ENCODE measurements at regions not wholly inside any gene's neighbourhood (a gene's known extent, or its start where the extent isn't known, plus 50 kb on each side); places are given as distances from the start of the nearest gene placed in this dataset. TPM values are rescaled to one million over a fixed set of nuclear protein-coding genes. Genes with fewer than 3 reads are reported as not detected.

DNA sequence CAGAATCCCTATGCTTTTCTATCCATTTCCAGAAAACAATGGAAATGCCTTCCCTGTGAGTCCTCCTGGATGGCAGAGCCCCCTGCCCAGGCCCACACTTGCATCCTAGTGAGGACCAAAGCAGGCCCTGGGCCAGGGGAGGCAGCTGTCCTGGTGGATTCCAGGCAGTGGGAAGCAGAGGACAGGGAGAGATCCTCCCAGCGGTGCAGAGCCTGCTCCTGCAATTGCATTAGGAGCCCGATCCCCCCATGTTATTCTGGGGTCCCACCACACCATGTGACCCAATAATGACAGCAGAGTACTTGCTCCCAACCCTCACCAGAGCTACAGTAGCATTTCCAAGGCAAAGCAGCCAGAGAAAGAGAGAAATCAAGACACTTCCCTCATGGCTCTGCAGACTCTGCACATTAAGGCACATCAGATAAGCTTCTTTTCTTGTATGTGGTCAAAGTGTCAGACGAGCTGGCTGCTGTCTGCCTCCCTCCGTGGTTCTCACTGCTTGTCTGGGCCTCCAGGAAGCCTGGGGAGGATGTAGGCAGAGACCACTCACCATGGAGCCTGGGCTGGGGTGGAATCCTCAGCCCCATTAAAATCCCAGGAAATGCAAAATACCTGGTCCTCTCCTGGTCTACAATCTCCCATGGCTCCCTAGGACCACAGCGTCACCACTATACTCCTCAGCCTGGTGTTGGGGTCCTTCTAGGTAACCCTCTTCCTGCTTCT, 54.9 kb upstream of the RUNX3 start:
- DNase-seq (ENCODE audit: low spot score) (no peak), ATAC-seq (ENCODE audit: low FRiP score) (no peak)
- TF ChIP-seq, protein P1, sequence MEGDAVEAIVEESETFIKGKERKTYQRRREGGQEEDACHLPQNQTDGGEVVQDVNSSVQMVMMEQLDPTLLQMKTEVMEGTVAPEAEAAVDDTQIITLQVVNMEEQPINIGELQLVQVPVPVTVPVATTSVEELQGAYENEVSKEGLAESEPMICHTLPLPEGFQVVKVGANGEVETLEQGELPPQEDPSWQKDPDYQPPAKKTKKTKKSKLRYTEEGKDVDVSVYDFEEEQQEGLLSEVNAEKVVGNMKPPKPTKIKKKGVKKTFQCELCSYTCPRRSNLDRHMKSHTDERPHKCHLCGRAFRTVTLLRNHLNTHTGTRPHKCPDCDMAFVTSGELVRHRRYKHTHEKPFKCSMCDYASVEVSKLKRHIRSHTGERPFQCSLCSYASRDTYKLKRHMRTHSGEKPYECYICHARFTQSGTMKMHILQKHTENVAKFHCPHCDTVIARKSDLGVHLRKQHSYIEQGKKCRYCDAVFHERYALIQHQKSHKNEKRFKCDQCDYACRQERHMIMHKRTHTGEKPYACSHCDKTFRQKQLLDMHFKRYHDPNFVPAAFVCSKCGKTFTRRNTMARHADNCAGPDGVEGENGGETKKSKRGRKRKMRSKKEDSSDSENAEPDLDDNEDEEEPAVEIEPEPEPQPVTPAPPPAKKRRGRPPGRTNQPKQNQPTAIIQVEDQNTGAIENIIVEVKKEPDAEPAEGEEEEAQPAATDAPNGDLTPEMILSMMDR (IDR thresholded peaks at IDR 0.05), result no peak

DNA sequence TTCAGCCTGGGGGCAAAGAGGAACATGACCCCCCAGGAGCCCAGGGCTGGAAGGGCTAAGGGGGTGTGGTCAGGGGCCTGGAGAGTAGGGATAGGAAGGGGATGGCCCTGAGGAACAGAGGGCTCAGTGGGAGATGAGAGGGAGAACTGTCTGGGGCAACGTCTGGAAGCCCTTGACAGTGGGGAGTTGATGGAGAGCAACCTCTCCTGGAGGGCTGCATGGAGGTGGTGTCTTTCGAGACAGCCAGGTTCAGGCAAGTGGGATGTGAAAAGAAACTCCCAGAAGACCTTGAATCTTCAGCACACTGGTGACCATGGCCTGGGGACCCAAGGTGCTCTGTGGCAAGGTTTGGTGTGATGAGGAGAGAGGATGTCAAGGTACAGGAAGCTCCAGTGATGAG, 54.2 kb upstream of the RUNX3 start:
- no peak for DNase-seq (ENCODE audit: low spot score)
- TF ChIP-seq, protein P1 (IDR thresholded peaks at IDR 0.05), result no peak

DNA sequence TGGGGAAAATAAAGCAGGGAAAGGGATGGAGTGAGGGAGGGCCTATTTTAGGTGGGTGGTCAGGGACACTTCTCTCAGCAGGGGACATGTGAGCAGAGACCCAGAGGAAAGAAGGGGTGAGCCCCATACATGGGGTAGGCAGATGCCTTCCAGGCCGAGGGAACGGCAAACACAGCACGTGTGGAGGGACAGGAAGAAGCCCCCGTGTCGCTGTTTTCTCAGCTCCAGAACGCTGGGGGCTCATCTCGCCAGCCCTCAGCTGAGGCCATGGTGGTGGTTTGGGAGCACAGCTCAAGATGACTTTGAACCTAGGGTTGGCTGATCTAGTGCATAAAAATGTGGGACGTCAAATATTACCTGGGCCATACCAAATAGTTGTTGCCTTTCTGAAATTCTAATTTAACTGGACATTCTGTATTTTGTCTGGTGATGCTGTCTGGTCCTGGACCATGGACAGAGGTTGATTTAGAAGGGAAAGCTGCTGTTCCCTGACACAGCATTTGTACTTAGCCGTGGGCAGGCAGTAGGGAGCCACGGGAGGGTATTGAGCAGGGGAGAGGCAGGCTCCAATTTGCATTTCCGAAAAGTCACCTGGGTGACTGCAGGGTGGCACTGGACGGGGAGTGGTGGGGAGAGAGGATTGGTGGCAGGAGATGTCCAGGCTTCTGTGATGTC, 53.1 kb upstream of the RUNX3 start:
- DNase-seq (ENCODE audit: low spot score), result no peak
- TF ChIP-seq, protein P1 (IDR thresholded peaks at IDR 0.05), result no peak
- ATAC-seq (ENCODE audit: low FRiP score), result no peak

More for the DNA sequence above, 54.2 kb upstream of the RUNX3 start:
- no peak for ATAC-seq (ENCODE audit: low FRiP score)

DNA sequence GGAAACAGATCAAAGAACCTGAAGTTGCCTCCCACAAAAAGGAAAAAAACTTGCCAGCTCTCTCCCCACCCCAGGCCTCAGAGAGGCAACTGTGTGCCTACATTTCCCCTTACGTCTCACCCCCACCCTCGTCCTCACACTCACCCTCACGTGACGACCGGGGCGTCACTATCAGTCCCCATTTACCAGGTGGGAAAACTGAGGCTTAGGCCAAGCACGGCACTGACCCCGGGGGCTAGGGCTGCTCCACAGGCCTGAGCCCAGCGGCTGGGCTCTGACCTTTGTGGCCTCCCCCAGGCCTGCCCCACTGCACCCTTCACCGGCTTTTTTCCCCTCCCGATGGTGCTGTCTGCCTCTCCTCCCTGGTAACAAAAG, 51.5 kb upstream of the RUNX3 start:
- TF ChIP-seq, protein P1 (IDR thresholded peaks at IDR 0.05), result no peak
- ATAC-seq (ENCODE audit: low FRiP score) (no peak), DNase-seq (ENCODE audit: low spot score) (no peak)

DNA sequence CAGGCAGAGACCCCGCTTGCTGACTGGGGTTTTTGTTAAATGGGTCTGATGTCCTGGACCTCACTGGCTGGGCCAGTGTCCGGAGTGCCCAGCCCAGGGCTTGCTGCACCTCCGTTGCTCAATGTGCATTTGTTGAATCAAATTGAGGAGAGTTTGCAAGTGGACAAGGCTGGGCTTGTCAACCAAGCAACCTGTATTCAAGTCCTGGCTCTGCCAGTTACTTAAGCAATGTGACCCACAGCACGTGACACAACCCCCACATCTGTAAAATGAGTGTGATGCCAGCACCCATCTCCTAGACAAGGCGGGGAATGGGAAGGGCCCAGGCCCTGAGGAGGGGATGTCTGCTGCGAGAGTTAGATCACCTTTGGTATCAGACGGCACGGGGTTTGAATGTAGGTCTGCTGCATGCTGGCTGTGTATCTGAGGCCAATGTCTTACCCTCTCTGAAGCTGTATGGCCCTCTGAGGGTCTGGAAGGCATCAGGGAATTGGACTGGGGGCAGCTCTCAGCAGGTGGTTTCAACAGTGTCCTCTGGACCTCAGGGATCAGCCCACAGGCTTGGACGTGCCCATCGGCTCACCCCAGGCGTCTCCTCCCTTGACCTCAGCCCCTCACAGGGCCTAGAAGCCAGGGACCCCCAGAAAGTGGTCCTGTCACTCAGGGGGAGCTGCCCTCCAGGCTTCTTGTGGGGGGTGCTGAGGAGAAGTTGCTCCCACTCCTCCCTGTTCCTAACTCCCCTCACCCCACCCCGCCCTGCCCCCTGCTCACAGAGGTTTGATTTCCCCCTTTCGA, 51.0 kb upstream of the RUNX3 start:
- DNase-seq (ENCODE audit: low spot score) (no peak), ATAC-seq (ENCODE audit: low FRiP score) (no peak)
- TF ChIP-seq, protein P1 (IDR thresholded peaks at IDR 0.05), result no peak

Small RNA genes in the stretch of these regions (small RNA-seq; reads per million reads assigned to genes)
- gene MIR4425, result not detected

Data from omental fat pad (tissue), 3 donors.